Thoracic aorta (tissue), 2 donors: ENCODE measurements at regions not wholly inside any gene's neighbourhood (a gene's known extent, or its start where the extent isn't known, plus 50 kb on each side); places are given as distances from the start of the nearest gene placed in this dataset.

Source experiments
- ATAC-seq: fragments of 150-250 bp; one replicate; pipeline ENCODE4 v1.8.0; 2017; ENCODE audit warnings: low read depth; ENCODE audit not compliant: insufficient number of reproducible peaks, low FRiP score
- DNase-seq: peaks from one replicate; pipeline ENCODE4 v3.0.0-alpha.2; 2020; ENCODE audit warnings: low spot score
- H3K27ac ChIP-seq, 2 donors: fragments of 200-600 bp; sonication (generic); 1 replicate in 1 of 2; 2 replicates in 1 of 2; pipeline ENCODE4 v1.5.1; 2016; ENCODE audit warnings: mild to moderate bottlenecking in 2 of 2, moderate library complexity in 2 of 2
- H3K27me3 ChIP-seq: fragments of 200-600 bp; sonication (generic); replicated peaks from 2 replicates; pipeline ENCODE4 v1.6.0; 2016; ENCODE audit warnings: mild to moderate bottlenecking; ENCODE audit not compliant: insufficient read depth
- H3K36me3 ChIP-seq: fragments of 200-600 bp; sonication (generic); one replicate; pipeline ENCODE4 v1.5.1; 2016
- H3K4me1 ChIP-seq, 2 donors: fragments of 200-600 bp; sonication (generic); 1 replicate in 1 of 2; 2 replicates in 1 of 2; pipeline versions ENCODE4 v1.5.1 to v1.6.0; 2016; ENCODE audit warnings: low read depth in 2 of 2, mild to moderate bottlenecking in 1 of 2; ENCODE audit not compliant: control insufficient read depth in 1 of 2
- H3K4me3 ChIP-seq: fragments of 200-600 bp; sonication (generic); 2 replicates; pipeline ENCODE4 v1.5.1; 2016; ENCODE audit warnings: mild to moderate bottlenecking
- H3K9me3 ChIP-seq: fragments of 200-600 bp; sonication (generic); 2 replicates; pipeline ENCODE4 v1.5.1; 2016
- CTCF ChIP-seq: fragments of 200-600 bp; sonication (generic); IDR thresholded peaks from one replicate; pipeline ENCODE4 v1.5.1; 2019; ENCODE audit warnings: antibody characterized with exemption

- Histone ChIP-seq H3K9me3 (no peaks in the 10 kb centered on the region), H3K27ac (no peak overlapping the region), H3K27me3 (no peaks in the 10 kb centered on the region), H3K36me3 (no peaks in the 10 kb centered on the region), H3K4me3 (no peak overlapping the region), H3K4me1 (no peaks in the 10 kb centered on the region)
- DNase-seq (no peak), ATAC-seq (no peak)
- TF ChIP-seq CTCF = no peak
Observed at GRCh38 chr4:45668128-45668527, 455.7 kb downstream of the GABRG1 start.

GRCh38 chr4:45663628-45664081 lies 460.2 kb downstream of the GABRG1 start:
- Histone ChIP-seq H3K4me3 (no peak overlapping the region), H3K27ac (no peak overlapping the region), H3K27me3 (no peaks in the 10 kb centered on the region), H3K9me3 (no peaks in the 10 kb centered on the region), H3K36me3 (no peaks in the 10 kb centered on the region), H3K4me1 (no peaks in the 10 kb centered on the region)
- no peak for DNase-seq
- TF ChIP-seq CTCF = no peak
- no peak for ATAC-seq

- Histone ChIP-seq H3K4me1 (no peaks in the 10 kb centered on the region), H3K4me3 (no peak overlapping the region), H3K9me3 (no peaks in the 10 kb centered on the region), H3K36me3 (no peaks in the 10 kb centered on the region), H3K27ac (no peak overlapping the region), H3K27me3 (no peaks in the 10 kb centered on the region)
- no peak for ATAC-seq
- no peak for TF ChIP-seq CTCF
- DNase-seq = no peak
Observed at GRCh38 chr4:45663003-45663402, 460.9 kb downstream of the GABRG1 start.

- H3K27ac ChIP-seq = no peak overlapping the region
- no peaks in the 10 kb centered on the region for H3K4me1 ChIP-seq
- DNase-seq (no peak), ATAC-seq (no peak)
- H3K27me3 ChIP-seq = no peaks in the 10 kb centered on the region
- no peaks in the 10 kb centered on the region for H3K9me3 ChIP-seq
- H3K36me3 ChIP-seq = no peaks in the 10 kb centered on the region
- no peak overlapping the region for H3K4me3 ChIP-seq
- TF ChIP-seq CTCF = no peak
Observed at GRCh38 chr4:45661893-45662292, 462.0 kb downstream of the GABRG1 start.

GRCh38 chr4:45650545-45650944 lies 473.3 kb downstream of the GABRG1 start:
- Histone ChIP-seq H3K27ac (no peak overlapping the region), H3K4me3 (no peak overlapping the region), H3K9me3 (no peaks in the 10 kb centered on the region), H3K27me3 (no peaks in the 10 kb centered on the region), H3K36me3 (no peaks in the 10 kb centered on the region), H3K4me1 (no peaks in the 10 kb centered on the region)
- ATAC-seq = no peak
- DNase-seq = no peak
- TF ChIP-seq CTCF = no peak
